GM23338 (cell line): ENCODE measurements at regions not wholly inside any gene's neighbourhood (a gene's known extent, or its start where the extent isn't known, plus 50 kb on each side); places are given as distances from the start of the nearest gene placed in this dataset.

Experiments used
- ATAC-seq: fragments of 200-7000 bp; cut with Tn5 transposase; 3 replicates; pipeline ENCODE4 v1.9.1; 2020
- DNase-seq: peaks from one replicate; pipeline ENCODE4 v3.0.0-alpha.2; 2015; ENCODE audit warnings: low spot score
- H2AFZ ChIP-seq: fragments of 200-600 bp; sonication (generic); 2 replicates; pipeline ENCODE4 v1.8.0; 2016; ENCODE audit warnings: antibody characterized with exemption, mild to moderate bottlenecking, moderate library complexity
- H3F3A ChIP-seq: fragments of 200-600 bp; sonication (generic); replicated peaks from 2 replicates; pipeline ENCODE4 v1.8.0; 2017; ENCODE audit warnings: antibody characterized with exemption, mixed run types, low read depth
- H3K27ac ChIP-seq: fragments of 200-600 bp; sonication (generic); 2 replicates; pipeline ENCODE4 v1.6.1; 2016; ENCODE audit warnings: low read depth
- H3K27me3 ChIP-seq: fragments of 200-600 bp; sonication (generic); 2 replicates; pipeline ENCODE4 v1.8.0; 2016; ENCODE audit warnings: mild to moderate bottlenecking, mixed run types, moderate library complexity; ENCODE audit not compliant: insufficient read depth
- H3K36me3 ChIP-seq: fragments of 200-600 bp; sonication (generic); 2 replicates; pipeline ENCODE4 v1.8.0; 2016; ENCODE audit warnings: mild to moderate bottlenecking; ENCODE audit not compliant: insufficient read depth
- H3K4me1 ChIP-seq: fragments of 200-600 bp; sonication (generic); 2 replicates; pipeline ENCODE4 v1.8.0; 2016; ENCODE audit warnings: mild to moderate bottlenecking, moderate library complexity; ENCODE audit not compliant: insufficient read depth
- H3K4me2 ChIP-seq: fragments of 200-600 bp; sonication (generic); 2 replicates; pipeline ENCODE4 v1.7.1; 2017; ENCODE audit warnings: mixed run types
- H3K4me3 ChIP-seq: fragments of 200-600 bp; sonication (generic); 2 replicates; pipeline ENCODE4 v1.6.1; 2016; ENCODE audit warnings: mixed run types
- H3K79me2 ChIP-seq: fragments of 200-600 bp; sonication (generic); replicated peaks from 2 replicates; pipeline ENCODE4 v1.8.0; 2017; ENCODE audit warnings: mild to moderate bottlenecking; ENCODE audit not compliant: insufficient read depth
- H3K9me2 ChIP-seq: fragments of 200-600 bp; sonication (generic); 2 replicates; pipeline ENCODE4 v1.8.0; 2017; ENCODE audit not compliant: insufficient read depth
- H4K20me1 ChIP-seq: fragments of 200-600 bp; sonication (generic); replicated peaks from 2 replicates; pipeline ENCODE4 v1.8.0; 2017; ENCODE audit warnings: mild to moderate bottlenecking; ENCODE audit not compliant: insufficient read depth
- H3K27ac Mint-ChIP-seq: 2 replicates; pipeline ENCODE4 v1.8.0; 2020; ENCODE audit warnings: inconsistent platforms, mild to moderate bottlenecking, moderate library complexity, mixed read lengths
- H3K27me3 Mint-ChIP-seq: 3 replicates; pipeline ENCODE4 v1.8.0; 2022; ENCODE audit warnings: low read depth, mild to moderate bottlenecking, moderate library complexity, mixed read lengths, inconsistent platforms; ENCODE audit not compliant: insufficient read depth, poor library complexity
- H3K36me3 Mint-ChIP-seq: 3 replicates; pipeline ENCODE4 v1.8.0; 2021; ENCODE audit warnings: low read depth, mild to moderate bottlenecking, inconsistent platforms, moderate library complexity, mixed read lengths
- H3K4me1 Mint-ChIP-seq: 3 replicates; pipeline ENCODE4 v1.8.0; 2020; ENCODE audit warnings: mild to moderate bottlenecking, inconsistent platforms, mixed read lengths
- H3K4me3 Mint-ChIP-seq: 3 replicates; pipeline ENCODE4 v1.8.0; 2021; ENCODE audit warnings: moderate library complexity, mild to moderate bottlenecking, inconsistent platforms, mixed read lengths
- H3K9me3 Mint-ChIP-seq: 3 replicates; pipeline ENCODE4 v1.8.0; 2020; ENCODE audit warnings: moderate library complexity, mild to moderate bottlenecking, inconsistent platforms, mixed read lengths
- CREB1 ChIP-seq: fragments of 250-450 bp; sonication (Bioruptor Pico); IDR thresholded peaks from 2 replicates; pipeline ENCODE4 v1.5.0; 2020; ENCODE audit warnings: low read depth, mild to moderate bottlenecking, moderate library complexity
- ETS1 ChIP-seq: IDR thresholded peaks from 2 replicates; pipeline ENCODE4 v1.6.1; 2016; ENCODE audit warnings: antibody characterized with exemption
- EZH2 ChIP-seq: fragments of 200-600 bp; sonication (generic); IDR thresholded peaks from one replicate; pipeline ENCODE4 v1.8.0; 2017; ENCODE audit warnings: antibody characterized with exemption, mild to moderate bottlenecking, low read depth; ENCODE audit not compliant: unreplicated experiment
- EZH2phosphoT487 ChIP-seq: fragments of 200-600 bp; sonication (generic); IDR thresholded peaks from one replicate; pipeline ENCODE4 v1.8.1; 2018; ENCODE audit warnings: antibody characterized with exemption; ENCODE audit not compliant: unreplicated experiment
- JUNB ChIP-seq: IDR thresholded peaks from one replicate; pipeline ENCODE4 v1.6.1; 2016; ENCODE audit warnings: antibody characterized with exemption; ENCODE audit not compliant: unreplicated experiment
- REST ChIP-seq: IDR thresholded peaks from one replicate; pipeline ENCODE4 v1.6.1; 2018; ENCODE audit warnings: antibody characterized with exemption; ENCODE audit not compliant: unreplicated experiment
- ZNF114 ChIP-seq: fragments of 250-450 bp; sonication (Bioruptor Pico); IDR thresholded peaks from 2 replicates; pipeline ENCODE4 v1.5.0; 2020; ENCODE audit warnings: mild to moderate bottlenecking, moderate library complexity
- ZNF331 ChIP-seq: fragments of 250-450 bp; sonication (Bioruptor Pico); IDR thresholded peaks from 2 replicates; pipeline ENCODE4 v1.5.0; 2020; ENCODE audit warnings: low read depth, mild to moderate bottlenecking, moderate library complexity
- ZNF462 ChIP-seq: fragments of 250-450 bp; sonication (Bioruptor Pico); IDR thresholded peaks from 2 replicates; pipeline ENCODE4 v1.5.0; 2020; ENCODE audit warnings: mild to moderate bottlenecking, moderate library complexity

- ATAC-seq, result peak; percentile 79
These were observed 165.8 kb downstream of the GOLIM4 start for GRCh38 chr3:167929968-167930367.

GRCh38 chr3:167928381-167928780, 167.3 kb downstream of the GOLIM4 start:
- H3K4me1 Mint-ChIP-seq, result peaks cover 15% of the 10 kb centered on the region; the same call in 2 of the 3 replicates
- TF ChIP-seq ETS1, result no peak
- no peak for TF ChIP-seq EZH2phosphoT487
- TF ChIP-seq ZNF114 (CRISPR knock-in tag), result no peak
- no peak for TF ChIP-seq ZNF462 (CRISPR knock-in tag)
- no peak for TF ChIP-seq CREB1 (CRISPR knock-in tag)
- no peak for TF ChIP-seq EZH2
- no peak for TF ChIP-seq ZNF331 (CRISPR knock-in tag)
- TF ChIP-seq REST, result no peak

More at GRCh38 chr3:167929968-167930367, 165.8 kb downstream of the GOLIM4 start:
- Histone ChIP-seq H3K4me1 (no peaks in the 10 kb centered on the region), H3K79me2 (no peaks in the 10 kb centered on the region), H3K27me3 (no peaks in the 10 kb centered on the region), H3K4me3 (no peak overlapping the region), H4K20me1 (no peaks in the 10 kb centered on the region), H3K9me2 (no peaks in the 10 kb centered on the region; the same call in 1 of the 2 replicates), H3F3A (no peaks in the 10 kb centered on the region), H2AFZ (peak overlapping the region; percentile 53; the same call in 1 of the 2 replicates), H3K4me2 (no peak overlapping the region), H3K36me3 (no peaks in the 10 kb centered on the region), H3K27ac (no peak overlapping the region)
- no peak overlapping the region for H3K4me3 Mint-ChIP-seq
- no peak for TF ChIP-seq JUNB
- H3K27me3 Mint-ChIP-seq, result peaks cover 2% of the 10 kb centered on the region
- H3K4me1 Mint-ChIP-seq, result peaks cover 12% of the 10 kb centered on the region; the same call in 2 of the 3 replicates
- peaks cover 2% of the 10 kb centered on the region; the same call in 2 of the 3 replicates for H3K9me3 Mint-ChIP-seq
- peak; percentile 15 for DNase-seq
- peak overlapping the region; percentile 80; the same call in 1 of the 2 replicates for H3K27ac Mint-ChIP-seq
- no peaks in the 10 kb centered on the region for H3K36me3 Mint-ChIP-seq

More at GRCh38 chr3:167928381-167928780, 167.3 kb downstream of the GOLIM4 start:
- no peak overlapping the region for H3K27ac Mint-ChIP-seq
- H3K9me3 Mint-ChIP-seq, result peaks cover 2% of the 10 kb centered on the region; the same call in 2 of the 3 replicates
- no peaks in the 10 kb centered on the region for H3K36me3 Mint-ChIP-seq
- H3K4me3 Mint-ChIP-seq, result no peak overlapping the region
- DNase-seq (no peak), ATAC-seq (no peak)
- peaks cover 2% of the 10 kb centered on the region for H3K27me3 Mint-ChIP-seq
- H3K4me3 ChIP-seq, result no peak overlapping the region
- no peaks in the 10 kb centered on the region; the same call in 1 of the 2 replicates for H3K4me1 ChIP-seq
- no peak overlapping the region for H2AFZ ChIP-seq
- H3F3A ChIP-seq, result no peaks in the 10 kb centered on the region
- no peak overlapping the region; the same call in 1 of the 2 replicates for H3K27ac ChIP-seq
- no peaks in the 10 kb centered on the region for H4K20me1 ChIP-seq
- H3K36me3 ChIP-seq, result no peaks in the 10 kb centered on the region
- H3K4me2 ChIP-seq, result no peak overlapping the region
- H3K79me2 ChIP-seq, result no peaks in the 10 kb centered on the region
- H3K9me2 ChIP-seq, result peaks cover 5% of the 10 kb centered on the region; the same call in 1 of the 2 replicates
- H3K27me3 ChIP-seq, result no peaks in the 10 kb centered on the region
